Activated naive CD4-positive, alpha-beta T cell treated with anti-CD3 and anti-CD28 coated beads, Interleukin-2, amount 10 ng/mL, durations not matched to agents 7 days and 5 days (primary cell): ENCODE measurements at regions not wholly inside any gene's neighbourhood (a gene's known extent, or its start where the extent isn't known, plus 50 kb on each side); places are given as distances from the start of the nearest gene placed in this dataset.
"Not testable (repeated sequence)": the region's sequence is repeated elsewhere in the genome, so short reads cannot be mapped to it uniquely, and the experiment has no call there.

Experiments used
- CTCF ChIA-PET: fragments of 350-600 bp; sonication (Branson Sonifier 250); formaldehyde crosslinking; loops from one replicate; lab custom pipeline; 2021; ENCODE audit warnings: antibody characterized with exemption; lab: Charles Lee
- DNase-seq: peaks from one replicate; pipeline ENCODE4 v3.0.0-alpha.2; 2020
- H3K27ac Mint-ChIP-seq: one replicate; pipeline ENCODE4 v1.8.0; 2021; ENCODE audit warnings: mild to moderate bottlenecking, moderate library complexity, mixed read lengths
- H3K27me3 Mint-ChIP-seq: one replicate; pipeline ENCODE4 v1.8.0; 2021; ENCODE audit warnings: mild to moderate bottlenecking, mixed read lengths
- H3K36me3 Mint-ChIP-seq: one replicate; pipeline ENCODE4 v1.8.0; 2021; ENCODE audit warnings: mixed read lengths
- H3K4me1 Mint-ChIP-seq: one replicate; pipeline ENCODE4 v1.8.0; 2021; ENCODE audit warnings: mixed read lengths
- H3K4me3 Mint-ChIP-seq: one replicate; pipeline ENCODE4 v1.8.0; 2021; ENCODE audit warnings: mild to moderate bottlenecking, moderate library complexity, mixed read lengths
- H3K9me3 Mint-ChIP-seq: one replicate; pipeline ENCODE4 v1.8.0; 2021; ENCODE audit warnings: mixed read lengths

DNA sequence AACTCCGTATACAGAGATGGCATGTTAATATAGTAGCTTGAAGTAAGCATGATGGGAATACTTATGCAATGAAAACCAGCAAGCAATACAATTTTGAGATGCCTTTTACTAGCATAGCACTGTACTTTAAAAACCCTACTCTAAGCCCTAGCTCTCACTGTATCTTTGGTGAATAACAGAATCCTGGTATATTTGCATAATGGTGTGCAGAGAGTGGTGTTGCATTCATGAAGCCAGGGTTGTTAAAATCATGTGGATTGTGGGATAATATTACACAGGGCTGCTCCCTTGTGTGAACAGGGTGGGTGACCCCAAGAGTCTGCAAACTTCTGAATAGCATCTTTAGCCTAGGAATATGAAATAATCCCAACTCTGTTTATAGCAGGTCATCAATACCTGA, 105.2 kb upstream of the BMP2 start:
- no peaks in the 10 kb centered on the region for H3K27me3 Mint-ChIP-seq
- DNase-seq = no peak
- CTCF ChIA-PET = no interaction called here
- no peak overlapping the region for H3K27ac Mint-ChIP-seq
- H3K4me1 Mint-ChIP-seq = no peaks in the 10 kb centered on the region
- H3K9me3 Mint-ChIP-seq = peaks cover 4% of the 10 kb centered on the region
- H3K4me3 Mint-ChIP-seq = no peak overlapping the region
- H3K36me3 Mint-ChIP-seq = no peaks in the 10 kb centered on the region

DNA sequence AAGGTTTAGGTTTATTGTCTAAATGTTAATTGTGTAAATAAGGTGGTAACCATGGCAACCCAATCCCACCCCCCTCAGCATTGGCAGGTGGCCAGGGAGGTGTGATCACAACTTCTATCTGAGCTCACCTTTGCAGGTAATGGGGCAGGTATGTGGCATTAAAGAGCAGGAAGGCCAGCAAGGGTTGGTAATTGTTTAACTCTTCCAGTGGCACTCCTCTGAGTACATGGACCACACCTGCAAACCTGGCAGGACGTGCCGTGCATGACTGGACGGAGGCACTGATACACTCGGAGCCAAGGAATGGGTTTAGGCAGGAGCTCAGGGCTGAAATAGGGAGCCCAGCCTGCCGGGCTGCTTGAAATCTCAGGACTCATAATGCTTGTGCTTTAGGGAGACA, 107.0 kb upstream of the BMP2 start:
- Mint-ChIP-seq H3K36me3 (no peaks in the 10 kb centered on the region), H3K4me1 (no peaks in the 10 kb centered on the region), H3K27ac (no peak overlapping the region), H3K4me3 (no peak overlapping the region), H3K27me3 (no peaks in the 10 kb centered on the region), H3K9me3 (peaks cover 4% of the 10 kb centered on the region)
- no peak for DNase-seq
- CTCF ChIA-PET = no interaction called here

GRCh38 chr20:6658909-6659308, 108.6 kb upstream of the BMP2 start:
- H3K4me1 Mint-ChIP-seq, CTCF ChIA-PET, H3K9me3 Mint-ChIP-seq, H3K27ac Mint-ChIP-seq, H3K4me3 Mint-ChIP-seq, DNase-seq, H3K36me3 Mint-ChIP-seq, H3K27me3 Mint-ChIP-seq: not testable (repeated sequence)

- no peak overlapping the region for H3K4me3 Mint-ChIP-seq
- CTCF ChIA-PET = no interaction called here
- no peak overlapping the region for H3K27ac Mint-ChIP-seq
- H3K9me3 Mint-ChIP-seq = peaks cover 4% of the 10 kb centered on the region
- H3K27me3 Mint-ChIP-seq = no peaks in the 10 kb centered on the region
- no peak for DNase-seq
- no peaks in the 10 kb centered on the region for H3K36me3 Mint-ChIP-seq
- no peaks in the 10 kb centered on the region for H3K4me1 Mint-ChIP-seq
These were observed 109.6 kb upstream of the BMP2 start for GRCh38 chr20:6657904-6658303.

GRCh38 chr20:6657111-6657510, 110.4 kb upstream of the BMP2 start:
- DNase-seq = no peak
- Mint-ChIP-seq H3K9me3 (peaks cover 4% of the 10 kb centered on the region), H3K27me3 (no peaks in the 10 kb centered on the region), H3K4me3 (no peak overlapping the region), H3K4me1 (no peaks in the 10 kb centered on the region), H3K36me3 (no peaks in the 10 kb centered on the region), H3K27ac (no peak overlapping the region)
- CTCF ChIA-PET = no interaction called here

GRCh38 chr20:6654513-6655252, 112.8 kb upstream of the BMP2 start:
- Mint-ChIP-seq H3K36me3 (no peaks in the 10 kb centered on the region), H3K27ac (no peak overlapping the region), H3K9me3 (peaks cover 4% of the 10 kb centered on the region), H3K27me3 (no peaks in the 10 kb centered on the region), H3K4me1 (no peaks in the 10 kb centered on the region), H3K4me3 (no peak overlapping the region)
- no peak for DNase-seq
- CTCF ChIA-PET = no interaction called here

- CTCF ChIA-PET = no interaction called here
- Mint-ChIP-seq H3K27me3 (no peaks in the 10 kb centered on the region), H3K36me3 (no peaks in the 10 kb centered on the region), H3K9me3 (peaks cover 6% of the 10 kb centered on the region), H3K4me1 (no peaks in the 10 kb centered on the region), H3K27ac (no peak overlapping the region), H3K4me3 (no peak overlapping the region)
- DNase-seq = no peak
These were observed 115.9 kb upstream of the BMP2 start for GRCh38 chr20:6651561-6651960.

DNA sequence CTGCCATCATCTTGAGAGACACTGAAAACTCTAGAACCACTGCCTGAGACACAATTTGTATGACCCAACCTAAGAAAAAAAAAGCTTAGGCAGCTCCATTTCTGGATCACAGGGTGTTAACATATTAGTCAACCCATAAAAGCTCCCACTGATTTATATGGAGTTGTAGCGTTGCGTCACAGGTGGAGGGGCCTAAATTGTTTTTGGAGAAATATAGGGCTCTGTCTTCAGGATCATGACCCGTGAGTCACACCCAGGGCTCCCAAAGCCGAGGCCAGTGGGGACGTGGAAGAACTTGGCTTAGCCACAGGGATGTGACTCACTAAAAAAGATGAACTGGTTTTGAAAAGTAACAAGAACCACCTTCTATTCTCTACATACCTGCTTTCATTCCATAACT, 116.5 kb upstream of the BMP2 start:
- DNase-seq = no peak
- CTCF ChIA-PET = no interaction called here

GRCh38 chr20:6646021-6646636, 121.4 kb upstream of the BMP2 start:
- no peak for DNase-seq
- H3K9me3 Mint-ChIP-seq = peaks cover 8% of the 10 kb centered on the region
- CTCF ChIA-PET = no interaction called here
- no peaks in the 10 kb centered on the region for H3K4me1 Mint-ChIP-seq
- no peaks in the 10 kb centered on the region for H3K27me3 Mint-ChIP-seq
- no peak overlapping the region for H3K4me3 Mint-ChIP-seq
- no peak overlapping the region for H3K27ac Mint-ChIP-seq
- H3K36me3 Mint-ChIP-seq = no peaks in the 10 kb centered on the region

More for the DNA sequence above, 116.5 kb upstream of the BMP2 start:
- no peak overlapping the region for H3K27ac Mint-ChIP-seq
- H3K9me3 Mint-ChIP-seq = peaks cover 6% of the 10 kb centered on the region
- no peaks in the 10 kb centered on the region for H3K36me3 Mint-ChIP-seq
- no peaks in the 10 kb centered on the region for H3K4me1 Mint-ChIP-seq
- no peaks in the 10 kb centered on the region for H3K27me3 Mint-ChIP-seq
- H3K4me3 Mint-ChIP-seq = no peak overlapping the region

GRCh38 chr20:6644813-6645628, 122.5 kb upstream of the BMP2 start:
- Mint-ChIP-seq H3K4me3 (no peak overlapping the region), H3K9me3 (peaks cover 15% of the 10 kb centered on the region), H3K27me3 (no peaks in the 10 kb centered on the region), H3K4me1 (no peaks in the 10 kb centered on the region), H3K27ac (no peak overlapping the region), H3K36me3 (no peaks in the 10 kb centered on the region)
- CTCF ChIA-PET = interaction anchor here (0.5 kb wide), 1 partner anchor 489 kb away, joined by 3 read pairs; no protein-coding TSS in a partner anchor
- DNase-seq = no peak

- Mint-ChIP-seq H3K27ac (no peak overlapping the region), H3K9me3 (peaks cover 15% of the 10 kb centered on the region), H3K4me3 (no peak overlapping the region), H3K27me3 (no peaks in the 10 kb centered on the region), H3K4me1 (no peaks in the 10 kb centered on the region), H3K36me3 (no peaks in the 10 kb centered on the region)
- CTCF ChIA-PET = no interaction called here
- no peak for DNase-seq
These were observed 126.5 kb upstream of the BMP2 start for GRCh38 chr20:6641012-6641411.

DNA sequence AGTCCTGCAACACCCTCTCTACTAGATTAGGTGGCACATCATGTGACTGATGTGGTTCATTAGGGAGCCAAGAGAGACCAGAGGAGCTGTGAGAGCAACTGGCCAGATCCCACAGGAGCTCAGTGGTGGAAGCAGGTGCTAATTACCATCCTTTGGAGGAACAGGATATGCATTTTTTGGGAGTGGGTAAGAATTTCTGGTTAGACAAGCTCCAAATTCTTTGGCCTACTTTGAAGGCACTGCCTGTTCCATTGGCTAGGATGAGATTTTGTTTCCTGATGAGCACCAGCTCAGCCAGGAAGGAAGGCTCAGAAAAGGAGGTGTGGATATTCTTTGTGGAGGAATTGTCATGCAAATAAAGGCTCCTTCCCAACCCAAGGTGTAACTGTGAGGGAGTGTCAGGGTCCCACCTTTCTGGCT, 130.3 kb upstream of the BMP2 start:
- Mint-ChIP-seq H3K36me3 (no peaks in the 10 kb centered on the region), H3K27ac (no peak overlapping the region), H3K4me3 (no peak overlapping the region), H3K4me1 (no peaks in the 10 kb centered on the region), H3K9me3 (peaks cover 13% of the 10 kb centered on the region), H3K27me3 (no peaks in the 10 kb centered on the region)
- CTCF ChIA-PET = no interaction called here
- no peak for DNase-seq

DNA sequence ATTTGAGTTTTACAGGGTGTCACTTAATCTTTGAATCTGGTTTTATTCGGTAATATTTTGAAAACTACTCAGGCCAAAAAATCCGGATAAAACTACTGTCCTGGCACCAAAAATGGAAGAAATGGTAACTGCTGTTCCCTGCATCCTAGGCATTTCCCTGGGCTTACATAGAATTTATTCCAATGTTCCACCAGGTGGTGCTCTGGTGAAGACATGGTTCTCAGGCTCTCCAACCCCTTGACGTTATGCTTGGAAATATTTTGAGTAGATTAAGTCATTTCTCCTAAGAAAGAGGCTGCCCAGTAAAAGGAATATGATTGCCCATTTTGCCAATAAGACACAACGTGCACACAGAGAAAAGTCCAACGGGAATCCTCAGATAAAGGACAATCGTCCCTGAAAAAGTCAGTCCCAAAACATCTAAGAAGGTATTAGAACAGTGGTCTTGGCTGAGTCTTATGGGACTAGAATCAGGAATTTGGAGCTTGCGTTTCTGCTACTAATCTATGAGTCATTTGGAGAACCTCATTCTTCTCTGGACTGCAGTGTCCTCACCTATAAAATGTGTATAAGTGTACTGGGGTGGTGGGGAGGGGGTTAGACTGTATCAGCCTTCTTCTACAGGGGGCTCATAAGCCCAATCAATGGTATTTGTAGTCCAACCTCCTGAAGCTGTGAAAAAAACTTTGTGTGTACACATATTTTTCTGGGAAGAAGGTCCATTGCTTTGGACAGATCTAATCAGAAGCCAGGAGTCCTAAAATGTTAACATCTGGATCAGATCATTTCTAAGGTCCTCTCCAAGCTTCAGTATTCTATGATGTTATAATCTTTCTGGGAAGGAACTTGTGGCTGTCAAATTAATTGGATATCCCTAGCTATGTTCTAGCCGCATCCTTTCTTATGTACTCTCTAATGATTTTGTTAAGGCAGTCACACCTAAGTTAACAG, 131.0 kb upstream of the BMP2 start:
- Mint-ChIP-seq H3K4me1 (no peaks in the 10 kb centered on the region), H3K36me3 (no peaks in the 10 kb centered on the region), H3K4me3 (no peak overlapping the region), H3K27me3 (no peaks in the 10 kb centered on the region), H3K9me3 (peaks cover 13% of the 10 kb centered on the region), H3K27ac (no peak overlapping the region)
- DNase-seq = no peak
- CTCF ChIA-PET = no interaction called here
